Lung (tissue), 11 donors: ENCODE measurements at regions not wholly inside any gene's neighbourhood (a gene's known extent, or its start where the extent isn't known, plus 50 kb on each side); places are given as distances from the start of the nearest gene placed in this dataset.

Experiments
- ATAC-seq: fragments of 200-7000 bp; cut with Tn5 transposase; one replicate; pipeline ENCODE4 v1.9.1; 2020; ENCODE audit warnings: moderate number of reproducible peaks; ENCODE audit not compliant: insufficient read depth, low FRiP score
- DNase-seq, 3 donors: peaks; one replicate each; pipeline ENCODE4 v3.0.0-alpha.2; 2013 to 2017
- H3K27ac ChIP-seq, 2 donors: one replicate each; pipeline ENCODE4 v1.5.1; 2013; ENCODE audit warnings: mild to moderate bottlenecking in 2 of 2, moderate library complexity in 2 of 2, control low read depth in 1 of 2, inconsistent platforms in 1 of 2, low read depth in 1 of 2, low read length in 1 of 2
- H3K27me3 ChIP-seq, 3 donors: one replicate each; pipeline ENCODE4 v1.5.1; 2013; ENCODE audit warnings: low read length in 2 of 3; ENCODE audit not compliant: control insufficient read depth in 3 of 3, insufficient read depth in 3 of 3
- H3K36me3 ChIP-seq, 4 donors: one replicate each; pipeline ENCODE4 v1.5.1; 2013; ENCODE audit warnings: low read length in 4 of 4, mild to moderate bottlenecking in 1 of 4, moderate library complexity in 1 of 4; ENCODE audit not compliant: control insufficient read depth in 4 of 4, insufficient read depth in 4 of 4
- H3K4me1 ChIP-seq, 5 donors: one replicate each; pipeline ENCODE4 v1.5.1; 2013; ENCODE audit warnings: low read length in 5 of 5, mild to moderate bottlenecking in 2 of 5, moderate library complexity in 1 of 5; ENCODE audit not compliant: control insufficient read depth in 5 of 5, insufficient read depth in 5 of 5
- H3K4me3 ChIP-seq: one replicate; pipeline ENCODE4 v1.5.1; 2013; ENCODE audit warnings: mild to moderate bottlenecking, control low read depth, moderate library complexity
- H3K9ac ChIP-seq, 2 donors: one replicate each; pipeline ENCODE4 v1.5.1; 2013; ENCODE audit warnings: low read length in 2 of 2, control low read depth in 1 of 2; ENCODE audit not compliant: insufficient read depth in 1 of 2
- H3K9me3 ChIP-seq, 4 donors: one replicate each; pipeline ENCODE4 v1.5.1; 2013; ENCODE audit warnings: low read length in 3 of 4, mild to moderate bottlenecking in 1 of 4, moderate library complexity in 1 of 4; ENCODE audit not compliant: control insufficient read depth in 4 of 4, insufficient read depth in 3 of 4
- WGBS, 2 donors: extraction: QIAGEN DNeasy Blood & Tissue Kit; methylation state at CpG; one replicate each; pipeline ENCODE4 v1.1.7; 2013; 5-methylcytosine and 5-hydroxymethylcytosine counted together
- TF ChIP-seq, protein P1 (sequence below): IDR thresholded peaks from 2 replicates; pipeline ENCODE4 v1.5.1; 2012; ENCODE audit warnings: mild to moderate bottlenecking; ENCODE audit errors: control extremely low read depth, extremely low read depth
- donor health status: control.
- donor health status: control.
- donor health status: Bipolar disorder and iron deficiency.
- donor health status: healthy.
- donor health status: DM: yes; HTN: yes; CAD: no.

DNA sequence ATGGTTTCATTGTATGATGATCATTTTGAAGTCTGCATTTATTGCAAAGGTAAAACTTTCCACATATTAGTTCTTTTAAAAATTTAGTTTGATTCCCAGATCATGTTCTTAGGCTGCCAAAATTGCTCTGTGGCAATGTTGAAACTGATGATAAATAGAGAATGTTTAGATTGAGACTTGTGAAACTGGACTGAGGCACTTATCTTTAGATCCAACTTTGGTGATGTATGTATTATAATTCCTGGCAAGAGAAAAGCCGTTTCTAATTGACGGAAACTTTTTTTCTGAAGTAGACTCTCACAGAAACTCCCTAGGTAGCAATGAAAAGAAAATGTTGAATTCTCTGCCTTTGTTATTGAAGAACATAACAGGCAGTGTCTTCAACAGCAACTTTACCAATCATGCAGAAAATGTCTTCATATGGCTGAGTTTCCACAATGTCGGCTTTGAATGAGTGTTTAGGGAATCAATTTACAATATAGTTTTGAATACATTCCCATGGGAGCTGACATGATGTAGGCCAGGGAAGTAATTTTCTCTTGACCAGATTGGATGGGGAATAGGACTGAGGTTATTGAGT is 456.2 kb downstream of the CD109 start:
- peak in 2 of 3 donors; percentile 11 to 14 for DNase-seq

DNA sequence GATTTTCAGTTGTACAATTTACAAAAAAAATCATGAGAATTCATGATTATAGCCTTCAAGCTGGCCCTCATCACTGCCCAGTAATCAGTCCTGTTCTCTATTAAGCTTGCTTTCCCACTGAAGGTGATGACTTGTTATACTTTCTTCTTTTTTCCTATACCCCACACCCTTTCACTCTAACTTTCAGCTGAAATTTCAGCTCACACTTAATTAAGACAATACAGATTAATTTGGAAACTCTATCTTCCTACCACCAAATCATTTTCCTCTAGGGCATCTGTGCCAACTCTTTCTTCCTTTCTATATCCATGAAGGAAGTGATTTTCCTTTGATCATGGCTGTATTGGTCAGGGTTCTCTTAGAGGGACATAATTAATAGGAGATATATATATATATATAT is 449.9 kb downstream of the CD109 start:
- ATAC-seq = no peak
- TF ChIP-seq, protein P1, sequence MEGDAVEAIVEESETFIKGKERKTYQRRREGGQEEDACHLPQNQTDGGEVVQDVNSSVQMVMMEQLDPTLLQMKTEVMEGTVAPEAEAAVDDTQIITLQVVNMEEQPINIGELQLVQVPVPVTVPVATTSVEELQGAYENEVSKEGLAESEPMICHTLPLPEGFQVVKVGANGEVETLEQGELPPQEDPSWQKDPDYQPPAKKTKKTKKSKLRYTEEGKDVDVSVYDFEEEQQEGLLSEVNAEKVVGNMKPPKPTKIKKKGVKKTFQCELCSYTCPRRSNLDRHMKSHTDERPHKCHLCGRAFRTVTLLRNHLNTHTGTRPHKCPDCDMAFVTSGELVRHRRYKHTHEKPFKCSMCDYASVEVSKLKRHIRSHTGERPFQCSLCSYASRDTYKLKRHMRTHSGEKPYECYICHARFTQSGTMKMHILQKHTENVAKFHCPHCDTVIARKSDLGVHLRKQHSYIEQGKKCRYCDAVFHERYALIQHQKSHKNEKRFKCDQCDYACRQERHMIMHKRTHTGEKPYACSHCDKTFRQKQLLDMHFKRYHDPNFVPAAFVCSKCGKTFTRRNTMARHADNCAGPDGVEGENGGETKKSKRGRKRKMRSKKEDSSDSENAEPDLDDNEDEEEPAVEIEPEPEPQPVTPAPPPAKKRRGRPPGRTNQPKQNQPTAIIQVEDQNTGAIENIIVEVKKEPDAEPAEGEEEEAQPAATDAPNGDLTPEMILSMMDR = no peak
- Histone ChIP-seq H3K4me1 (no peaks in the 10 kb centered on the region), H3K4me3 (no peak overlapping the region), H3K36me3 (no peaks in the 10 kb centered on the region), H3K27me3 (no peaks in the 10 kb centered on the region), H3K9me3 (no peaks in the 10 kb centered on the region), H3K9ac (no peak overlapping the region), H3K27ac (no peak overlapping the region)
- peak in 2 of 3 donors; percentile 57 to 64 for DNase-seq

More for the DNA sequence above, 456.2 kb downstream of the CD109 start:
- Histone ChIP-seq H3K27ac (no peak overlapping the region), H3K9ac (no peak overlapping the region), H3K4me3 (no peak overlapping the region), H3K27me3 (no peaks in the 10 kb centered on the region), H3K9me3 (no peaks in the 10 kb centered on the region), H3K4me1 (no peaks in the 10 kb centered on the region), H3K36me3 (no peaks in the 10 kb centered on the region)
- ATAC-seq = no peak
- TF ChIP-seq, protein P1 = no peak
- 82 to 85% methylated on average over 3 of the region's 3 CpGs for WGBS, 2 donors

DNA sequence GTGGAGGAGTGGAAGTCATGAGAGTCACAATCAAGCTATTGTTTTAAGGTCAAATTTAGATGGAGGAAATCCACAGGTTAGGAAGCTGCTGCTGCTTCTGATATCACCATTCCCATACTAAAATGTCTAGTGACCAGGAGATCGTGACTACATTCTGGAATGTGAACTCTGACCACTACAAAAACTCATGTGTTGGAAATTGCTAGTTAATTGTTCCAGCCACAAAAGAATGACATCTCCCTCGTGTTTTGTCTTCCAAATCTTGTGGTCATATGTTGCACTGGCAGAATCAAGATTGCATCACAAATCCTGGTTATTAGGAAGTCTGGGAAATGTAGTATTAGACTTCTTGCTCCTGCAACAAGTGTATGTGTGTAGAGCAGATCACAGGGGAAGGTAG is 441.9 kb downstream of the CD109 start:
- DNase-seq (no peak), ATAC-seq (no peak)
- no peaks in the 10 kb centered on the region for H3K27me3 ChIP-seq
- no peaks in the 10 kb centered on the region for H3K36me3 ChIP-seq
- TF ChIP-seq, protein P1 = no peak
- no peak overlapping the region for H3K9ac ChIP-seq
- 16 to 22% methylated on average over 2 of the region's 2 CpGs for WGBS, 2 donors
- no peaks in the 10 kb centered on the region for H3K4me1 ChIP-seq
- no peak overlapping the region for H3K4me3 ChIP-seq
- H3K9me3 ChIP-seq = peaks cover 0 to 4% (median 0%) of the 10 kb centered on the region in 4 donors
- H3K27ac ChIP-seq = no peak overlapping the region

DNA sequence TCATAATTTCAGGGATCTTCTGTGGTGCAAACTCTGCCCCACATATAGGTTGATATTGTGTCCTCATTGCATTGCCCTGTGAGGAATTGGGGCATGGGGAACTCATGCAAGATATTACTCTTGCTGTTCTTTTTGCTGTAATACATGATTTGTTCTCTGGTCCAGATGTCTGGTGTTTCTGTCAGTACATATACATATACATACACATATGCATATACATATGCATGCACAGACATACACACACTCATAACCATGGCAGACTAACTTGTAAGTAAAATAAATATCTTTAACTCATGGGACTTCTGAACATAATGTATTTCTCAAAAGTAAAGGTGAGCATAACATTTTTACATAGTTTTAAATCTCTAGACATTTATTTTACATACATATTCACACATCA is 438.3 kb downstream of the CD109 start:
- no peaks in the 10 kb centered on the region for H3K27me3 ChIP-seq
- no peak overlapping the region for H3K9ac ChIP-seq
- no peaks in the 10 kb centered on the region for H3K36me3 ChIP-seq
- H3K27ac ChIP-seq = no peak overlapping the region
- H3K4me3 ChIP-seq = no peak overlapping the region
- H3K9me3 ChIP-seq = peaks cover 0 to 4% (median 0%) of the 10 kb centered on the region in 4 donors
- DNase-seq = no peak
- no peak for ATAC-seq
- TF ChIP-seq, protein P1 = no peak
- no peaks in the 10 kb centered on the region for H3K4me1 ChIP-seq
